ENCODE measurements at regions not wholly inside any gene's neighbourhood (a gene's known extent, or its start where the extent isn't known, plus 50 kb on each side); places are given as distances from the start of the nearest gene placed in this dataset.
"Not testable (repeated sequence)": the region's sequence is repeated elsewhere in the genome, so short reads cannot be mapped to it uniquely, and the experiment has no call there.

GRCh38 chr5:33088176-33088575 lies 352.6 kb upstream of the TARS1 start:
- H3K9me3 Mint-ChIP-seq, result no peaks in the 10 kb centered on the region
- H3K27me3 Mint-ChIP-seq (ENCODE audit: low read depth), result no peaks in the 10 kb centered on the region
- H3K4me3 Mint-ChIP-seq, result no peak overlapping the region
- no peak overlapping the region for H3K27ac Mint-ChIP-seq
- H3K36me3 Mint-ChIP-seq (ENCODE audit: low read depth), result no peaks in the 10 kb centered on the region
- no peaks in the 10 kb centered on the region for H3K4me1 Mint-ChIP-seq (ENCODE audit: low read depth)

DNA sequence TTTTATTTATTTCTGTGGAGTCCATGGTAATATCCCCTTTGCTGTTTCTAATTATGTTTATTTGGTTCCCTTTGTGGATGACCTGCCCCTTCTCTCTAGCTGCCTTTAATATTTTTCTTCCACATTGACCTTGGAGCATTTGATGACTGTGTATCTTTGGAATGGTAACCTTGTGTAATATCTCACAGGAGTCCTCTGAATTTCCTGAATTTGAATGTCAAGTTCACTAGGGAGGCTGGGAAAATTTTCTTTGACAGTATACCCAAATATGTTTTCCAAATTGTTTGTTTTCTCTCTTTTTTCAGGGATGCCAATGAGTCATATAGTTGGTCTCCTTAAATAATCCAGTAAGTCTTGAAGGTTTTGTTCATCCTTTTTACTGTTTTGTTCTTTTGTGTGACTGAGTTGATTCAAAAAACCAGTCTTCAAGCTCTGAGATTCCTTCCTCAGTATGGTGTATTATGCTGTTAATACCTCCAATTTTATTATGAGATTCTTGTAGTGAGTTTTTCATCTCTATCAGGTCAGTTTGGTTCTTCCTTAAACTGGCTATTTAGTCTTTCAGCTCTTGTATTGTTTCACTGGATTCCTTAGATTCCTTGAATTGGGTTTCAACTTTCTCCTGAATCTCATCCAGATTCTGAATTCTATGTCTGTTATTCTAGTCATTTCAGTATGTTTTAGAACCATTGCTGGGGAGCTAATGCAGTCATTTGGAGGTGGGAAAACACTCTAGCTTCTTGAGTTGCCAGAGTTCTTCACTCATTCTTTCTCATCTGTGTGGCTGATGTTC lies 349.0 kb upstream of the TARS1 start:
- no peaks in the 10 kb centered on the region for H3K4me1 Mint-ChIP-seq (ENCODE audit: low read depth)
- H3K4me3 Mint-ChIP-seq, result no peak overlapping the region
- no peaks in the 10 kb centered on the region for H3K27me3 Mint-ChIP-seq (ENCODE audit: low read depth)
- H3K27ac Mint-ChIP-seq, result no peak overlapping the region
- H3K9me3 Mint-ChIP-seq, result peaks cover 8% of the 10 kb centered on the region
- H3K36me3 Mint-ChIP-seq (ENCODE audit: low read depth), result no peaks in the 10 kb centered on the region

DNA sequence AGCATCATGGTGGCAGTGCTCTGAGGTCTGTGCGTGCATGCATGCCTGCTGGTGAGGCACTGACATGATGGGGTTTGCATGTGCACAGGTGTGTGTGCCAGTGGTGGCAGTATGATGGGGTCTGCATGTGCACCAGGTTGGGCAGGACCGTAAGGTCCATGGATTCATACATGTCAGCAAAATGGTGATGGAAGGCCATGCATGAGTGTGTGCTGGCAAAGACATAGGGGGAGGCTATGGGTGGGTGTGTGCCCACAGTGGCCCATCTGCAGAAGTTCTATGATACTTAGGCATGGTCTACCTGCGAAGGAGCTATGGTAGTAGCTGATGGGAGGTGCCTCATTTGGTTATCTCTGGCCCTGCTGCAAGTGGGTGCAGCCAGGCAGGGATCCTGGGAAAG lies 348.0 kb upstream of the TARS1 start:
- no peaks in the 10 kb centered on the region for H3K36me3 Mint-ChIP-seq (ENCODE audit: low read depth)
- H3K9me3 Mint-ChIP-seq, result peaks cover 8% of the 10 kb centered on the region
- H3K27ac Mint-ChIP-seq, result no peak overlapping the region
- no peaks in the 10 kb centered on the region for H3K4me1 Mint-ChIP-seq (ENCODE audit: low read depth)
- H3K27me3 Mint-ChIP-seq (ENCODE audit: low read depth), result no peaks in the 10 kb centered on the region
- no peak overlapping the region for H3K4me3 Mint-ChIP-seq

- H3K36me3 Mint-ChIP-seq (ENCODE audit: low read depth), result no peaks in the 10 kb centered on the region
Measured at GRCh38 chr5:33102551-33102950, 338.2 kb upstream of the TARS1 start.

GRCh38 chr5:33105521-33105941 lies 335.2 kb upstream of the TARS1 start:
- H3K27ac Mint-ChIP-seq, result no peak overlapping the region
- H3K4me3 Mint-ChIP-seq, result no peak overlapping the region
- no peaks in the 10 kb centered on the region for H3K27me3 Mint-ChIP-seq (ENCODE audit: low read depth)
- no peaks in the 10 kb centered on the region for H3K4me1 Mint-ChIP-seq (ENCODE audit: low read depth)
- H3K9me3 Mint-ChIP-seq, result peaks cover 58% of the 10 kb centered on the region
- H3K36me3 Mint-ChIP-seq (ENCODE audit: low read depth), result no peaks in the 10 kb centered on the region

More at GRCh38 chr5:33102551-33102950, 338.2 kb upstream of the TARS1 start:
- H3K4me3 Mint-ChIP-seq, result no peak overlapping the region
- no peak overlapping the region for H3K27ac Mint-ChIP-seq
- H3K27me3 Mint-ChIP-seq (ENCODE audit: low read depth), result no peaks in the 10 kb centered on the region
- peaks cover 38% of the 10 kb centered on the region for H3K9me3 Mint-ChIP-seq
- no peaks in the 10 kb centered on the region for H3K4me1 Mint-ChIP-seq (ENCODE audit: low read depth)

- not testable (repeated sequence) for H3K4me1 Mint-ChIP-seq (ENCODE audit: low read depth); H3K27me3 Mint-ChIP-seq (ENCODE audit: low read depth); H3K27ac Mint-ChIP-seq; H3K36me3 Mint-ChIP-seq (ENCODE audit: low read depth); H3K4me3 Mint-ChIP-seq
- H3K9me3 Mint-ChIP-seq, result peaks cover 32% of the 10 kb centered on the region
Measured at GRCh38 chr5:33110496-33110895, 330.3 kb upstream of the TARS1 start.

DNA sequence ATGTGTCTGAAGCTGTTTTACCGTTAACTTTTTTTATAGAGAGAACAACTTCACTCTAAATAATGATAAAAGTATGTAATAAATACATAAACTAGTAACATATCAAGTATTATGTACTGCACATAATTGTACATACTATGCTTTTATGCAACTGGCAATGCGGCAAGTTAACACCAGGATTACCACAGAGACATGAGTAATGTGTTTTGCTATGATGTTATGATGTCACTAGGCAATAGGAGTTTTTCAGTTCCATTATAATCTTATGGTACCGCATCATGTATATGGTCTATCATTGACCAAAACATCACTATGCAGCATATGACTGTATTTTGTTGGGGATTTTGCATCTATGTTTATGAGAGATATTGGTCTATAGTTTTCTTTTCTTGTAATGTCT lies 326.4 kb upstream of the TARS1 start:
- peaks cover 17% of the 10 kb centered on the region for H3K9me3 Mint-ChIP-seq
- H3K4me1 Mint-ChIP-seq (ENCODE audit: low read depth), result no peaks in the 10 kb centered on the region
- H3K27ac Mint-ChIP-seq, result no peak overlapping the region
- H3K4me3 Mint-ChIP-seq, result no peak overlapping the region
- H3K27me3 Mint-ChIP-seq (ENCODE audit: low read depth), result no peaks in the 10 kb centered on the region
- H3K36me3 Mint-ChIP-seq (ENCODE audit: low read depth), result no peaks in the 10 kb centered on the region

DNA sequence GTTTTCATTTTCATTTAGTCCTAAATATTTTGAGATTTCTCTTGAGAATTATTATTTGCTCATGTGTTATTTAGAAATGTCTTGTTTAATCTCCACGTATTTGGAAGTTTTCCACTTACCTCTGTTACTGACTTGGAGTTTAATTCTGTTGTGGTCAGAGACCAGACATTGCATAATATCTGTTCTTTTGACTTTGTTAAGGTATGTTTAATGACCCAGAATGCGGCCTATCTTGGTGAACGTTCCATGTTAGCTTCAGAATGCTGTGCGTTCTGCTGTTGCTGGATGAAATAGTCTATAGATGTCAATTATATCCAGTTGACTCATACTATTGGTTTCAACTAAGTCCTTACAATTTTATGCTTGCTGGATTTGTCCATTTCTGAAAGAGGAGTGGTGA lies 325.3 kb upstream of the TARS1 start:
- Mint-ChIP-seq H3K27me3 (ENCODE audit: low read depth) (no peaks in the 10 kb centered on the region), H3K9me3 (peaks cover 7% of the 10 kb centered on the region), H3K36me3 (ENCODE audit: low read depth) (no peaks in the 10 kb centered on the region)

GRCh38 chr5:33118761-33119415 lies 321.9 kb upstream of the TARS1 start:
- no peaks in the 10 kb centered on the region for H3K27me3 Mint-ChIP-seq (ENCODE audit: low read depth)
- no peaks in the 10 kb centered on the region for H3K36me3 Mint-ChIP-seq (ENCODE audit: low read depth)
- H3K4me3 Mint-ChIP-seq, result no peak overlapping the region
- peaks cover 10% of the 10 kb centered on the region for H3K9me3 Mint-ChIP-seq
- H3K4me1 Mint-ChIP-seq (ENCODE audit: low read depth), result no peaks in the 10 kb centered on the region
- no peak overlapping the region for H3K27ac Mint-ChIP-seq

More for the DNA sequence above, 325.3 kb upstream of the TARS1 start:
- Mint-ChIP-seq H3K4me1 (ENCODE audit: low read depth) (no peaks in the 10 kb centered on the region), H3K27ac (no peak overlapping the region), H3K4me3 (no peak overlapping the region)

- H3K27me3 Mint-ChIP-seq (ENCODE audit: low read depth), result no peaks in the 10 kb centered on the region
- peaks cover 10% of the 10 kb centered on the region for H3K9me3 Mint-ChIP-seq
- no peak overlapping the region for H3K27ac Mint-ChIP-seq
- H3K4me1 Mint-ChIP-seq (ENCODE audit: low read depth), result no peaks in the 10 kb centered on the region
- H3K36me3 Mint-ChIP-seq (ENCODE audit: low read depth), result no peaks in the 10 kb centered on the region
- H3K4me3 Mint-ChIP-seq, result no peak overlapping the region
Measured at GRCh38 chr5:33120671-33121070, 320.1 kb upstream of the TARS1 start.

DNA sequence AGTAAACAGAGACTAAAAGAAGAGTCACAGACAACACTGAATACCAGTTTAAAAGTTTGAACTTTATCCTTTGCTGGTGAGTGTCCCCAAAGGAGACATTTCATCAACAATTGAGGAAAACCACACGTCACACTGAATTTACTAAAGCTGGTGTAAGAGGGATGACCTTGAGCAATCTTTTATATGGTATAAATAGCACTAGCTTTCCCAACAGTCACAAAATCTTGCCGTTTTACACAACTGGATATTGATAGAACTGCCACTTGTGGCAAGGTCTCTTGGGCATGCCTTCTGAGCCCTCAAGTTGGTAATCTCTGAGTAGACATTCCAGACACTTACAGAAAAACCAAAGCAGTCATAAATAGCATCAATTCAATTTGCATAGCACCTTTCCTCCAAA lies 311.5 kb upstream of the TARS1 start:
- no peaks in the 10 kb centered on the region for H3K36me3 Mint-ChIP-seq (ENCODE audit: low read depth)
- no peaks in the 10 kb centered on the region for H3K27me3 Mint-ChIP-seq (ENCODE audit: low read depth)
- no peak overlapping the region for H3K27ac Mint-ChIP-seq
- peaks cover 13% of the 10 kb centered on the region for H3K9me3 Mint-ChIP-seq
- H3K4me1 Mint-ChIP-seq (ENCODE audit: low read depth), result no peaks in the 10 kb centered on the region
- no peak overlapping the region for H3K4me3 Mint-ChIP-seq

GRCh38 chr5:33136785-33137184 lies 304.0 kb upstream of the TARS1 start:
- Mint-ChIP-seq H3K36me3 (ENCODE audit: low read depth) (no peaks in the 10 kb centered on the region), H3K4me3 (no peak overlapping the region), H3K27me3 (ENCODE audit: low read depth) (no peaks in the 10 kb centered on the region), H3K27ac (no peak overlapping the region), H3K9me3 (peaks cover 36% of the 10 kb centered on the region), H3K4me1 (ENCODE audit: low read depth) (no peaks in the 10 kb centered on the region)

DNA sequence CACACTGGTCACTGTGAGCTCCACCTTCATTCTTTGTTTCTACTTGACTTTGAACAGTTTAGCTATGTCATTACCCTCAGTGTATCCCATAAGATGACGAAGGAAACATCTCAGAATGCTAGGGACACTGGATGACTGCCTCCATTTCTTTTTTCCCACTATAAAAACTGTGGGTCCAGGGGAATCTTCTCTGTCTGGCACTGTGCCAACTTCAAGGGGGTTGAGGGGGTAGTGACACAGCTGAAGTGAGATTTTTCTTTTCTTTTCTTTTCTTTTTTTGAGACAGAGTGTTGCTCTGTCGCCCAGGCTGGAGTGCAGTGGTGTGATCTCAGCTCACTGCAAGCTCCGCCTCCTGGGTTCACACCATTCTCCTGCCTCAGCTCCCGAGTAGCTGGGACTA lies 302.6 kb upstream of the TARS1 start:
- not testable (repeated sequence) for H3K4me3 Mint-ChIP-seq; H3K27ac Mint-ChIP-seq; H3K36me3 Mint-ChIP-seq (ENCODE audit: low read depth); H3K27me3 Mint-ChIP-seq (ENCODE audit: low read depth); H3K4me1 Mint-ChIP-seq (ENCODE audit: low read depth)
- H3K9me3 Mint-ChIP-seq, result peaks cover 36% of the 10 kb centered on the region

DNA sequence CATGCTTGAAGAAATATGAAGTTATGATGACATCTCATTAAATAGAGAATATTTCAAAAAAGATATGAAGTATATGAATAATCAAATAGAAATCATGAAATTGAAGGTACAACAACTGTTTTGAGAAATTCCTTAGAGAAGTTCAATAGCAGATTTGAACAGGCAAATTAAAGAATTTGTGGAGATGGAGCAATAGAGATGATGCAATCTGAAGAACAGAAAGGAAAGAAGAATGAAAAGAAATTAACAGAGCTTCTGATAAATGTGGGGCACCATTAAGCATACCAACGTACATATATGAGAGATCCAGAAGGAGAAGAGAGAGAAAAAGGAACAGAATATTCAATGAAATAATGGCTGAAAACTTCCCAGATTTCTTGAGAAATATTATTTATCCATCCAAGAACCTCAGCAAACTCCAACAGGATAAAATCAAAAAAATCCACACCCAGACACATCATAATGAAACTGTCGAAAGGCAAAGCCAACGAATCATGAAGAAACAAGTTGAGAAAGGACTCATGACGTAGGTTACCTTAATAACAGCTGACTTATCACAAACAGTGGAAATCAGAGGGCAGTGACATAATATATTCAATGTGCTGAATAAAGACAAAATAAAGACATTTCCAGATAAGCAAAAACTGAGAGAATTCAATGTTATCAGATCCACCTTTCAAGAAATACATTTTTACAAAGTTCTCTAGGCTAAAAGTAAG lies 297.2 kb upstream of the TARS1 start:
- no peaks in the 10 kb centered on the region for H3K27me3 Mint-ChIP-seq (ENCODE audit: low read depth)
- no peaks in the 10 kb centered on the region for H3K36me3 Mint-ChIP-seq (ENCODE audit: low read depth)
- H3K9me3 Mint-ChIP-seq, result peaks cover 14% of the 10 kb centered on the region
- H3K4me1 Mint-ChIP-seq (ENCODE audit: low read depth), result no peaks in the 10 kb centered on the region
- no peak overlapping the region for H3K4me3 Mint-ChIP-seq
- H3K27ac Mint-ChIP-seq, result no peak overlapping the region

- H3K9me3 Mint-ChIP-seq, result peaks cover 4% of the 10 kb centered on the region
- no peak overlapping the region for H3K4me3 Mint-ChIP-seq
- H3K27ac Mint-ChIP-seq, result no peak overlapping the region
- H3K27me3 Mint-ChIP-seq (ENCODE audit: low read depth), result no peaks in the 10 kb centered on the region
- H3K4me1 Mint-ChIP-seq (ENCODE audit: low read depth), result no peaks in the 10 kb centered on the region
- H3K36me3 Mint-ChIP-seq (ENCODE audit: low read depth), result no peaks in the 10 kb centered on the region
Measured at GRCh38 chr5:33146881-33147280, 293.9 kb upstream of the TARS1 start.

All from T-helper 1 cell treated with Interleukin-12 subunit alpha and Interleukin-12 subunit beta and Interleukin-4 antibody, amounts not matched to agents 30 μg/mL and 1 μg/mL, for 36 hours (primary cell).